MM.1S (cell line): ENCODE measurements at regions not wholly inside any gene's neighbourhood (a gene's known extent, or its start where the extent isn't known, plus 50 kb on each side); places are given as distances from the start of the nearest gene placed in this dataset.

Source experiments
- DNase-seq: peaks from one replicate; pipeline ENCODE4 v3.0.0-alpha.2; 2015
- H2AFZ ChIP-seq: fragments of 300-600 bp; sonication (generic); 2 replicates; pipeline ENCODE4 v1.6.0; 2016; ENCODE audit warnings: antibody characterized with exemption, low read length
- H3F3A ChIP-seq: fragments of 300-600 bp; sonication (generic); 2 replicates; pipeline ENCODE4 v1.6.1; 2016; ENCODE audit warnings: mild to moderate bottlenecking, antibody characterized with exemption, low read length, moderate library complexity, mixed read lengths; ENCODE audit not compliant: insufficient read depth
- H3K27ac ChIP-seq: fragments of 300-600 bp; sonication (generic); 2 replicates; pipeline ENCODE4 v1.5.1; 2016; ENCODE audit warnings: mild to moderate bottlenecking, low read length
- H3K27me3 ChIP-seq: fragments of 300-600 bp; sonication (generic); replicated peaks from 2 replicates; pipeline ENCODE4 v1.6.0; 2016; ENCODE audit warnings: low read length; ENCODE audit not compliant: insufficient read depth
- H3K36me3 ChIP-seq: fragments of 300-600 bp; sonication (generic); replicated peaks from 2 replicates; pipeline ENCODE4 v1.6.1; 2016; ENCODE audit warnings: mild to moderate bottlenecking, low read length, mixed read lengths; ENCODE audit not compliant: insufficient read depth
- H3K4me1 ChIP-seq: fragments of 300-600 bp; sonication (generic); 2 replicates; pipeline ENCODE4 v1.6.1; 2016; ENCODE audit warnings: low read length, mixed read lengths
- H3K4me2 ChIP-seq: fragments of 300-600 bp; sonication (generic); 2 replicates; pipeline ENCODE4 v1.6.0; 2016; ENCODE audit warnings: low read depth, low read length
- H3K4me3 ChIP-seq: fragments of 300-600 bp; sonication (generic); 2 replicates; pipeline ENCODE4 v1.5.1; 2016; ENCODE audit warnings: low read length, mixed read lengths
- H3K79me2 ChIP-seq: fragments of 300-600 bp; sonication (generic); 2 replicates; pipeline ENCODE4 v1.6.1; 2016; ENCODE audit warnings: mixed run types, low read length, mixed read lengths
- H3K9ac ChIP-seq: fragments of 300-600 bp; sonication (generic); 2 replicates; pipeline ENCODE4 v1.6.1; 2016; ENCODE audit warnings: low read length, mixed read lengths
- H3K9me2 ChIP-seq: fragments of 300-600 bp; sonication (generic); replicated peaks from 2 replicates; pipeline ENCODE4 v1.6.1; 2016; ENCODE audit warnings: mild to moderate bottlenecking, low read length, mixed read lengths; ENCODE audit not compliant: insufficient read depth
- H3K9me3 ChIP-seq: fragments of 300-600 bp; sonication (generic); replicated peaks from 2 replicates; pipeline ENCODE4 v1.6.1; 2016; ENCODE audit warnings: mild to moderate bottlenecking, low read length, mixed read lengths; ENCODE audit not compliant: insufficient read depth
- H4K20me1 ChIP-seq: fragments of 300-600 bp; sonication (generic); 2 replicates; pipeline ENCODE4 v1.6.1; 2016; ENCODE audit warnings: mild to moderate bottlenecking, low read length, moderate library complexity, mixed read lengths; ENCODE audit not compliant: insufficient read depth
- EZH2 ChIP-seq: fragments of 300-600 bp; sonication (generic); optimal IDR thresholded peaks from 2 replicates; pipeline ENCODE3; 2017; ENCODE audit warnings: low read depth, mild to moderate bottlenecking, antibody characterized with exemption, low read length, mixed read lengths
- EZH2phosphoT487 ChIP-seq: fragments of 300-600 bp; sonication (generic); IDR thresholded peaks from 2 replicates; pipeline ENCODE4 v1.6.1; 2018; ENCODE audit warnings: antibody characterized with exemption, low read length
- TF ChIP-seq, protein P1 (sequence below): fragments of 300-600 bp; sonication (generic); IDR thresholded peaks from 2 replicates; pipeline ENCODE4 v1.5.1; 2016; ENCODE audit warnings: antibody characterized with exemption, low read length, mixed read lengths

DNA sequence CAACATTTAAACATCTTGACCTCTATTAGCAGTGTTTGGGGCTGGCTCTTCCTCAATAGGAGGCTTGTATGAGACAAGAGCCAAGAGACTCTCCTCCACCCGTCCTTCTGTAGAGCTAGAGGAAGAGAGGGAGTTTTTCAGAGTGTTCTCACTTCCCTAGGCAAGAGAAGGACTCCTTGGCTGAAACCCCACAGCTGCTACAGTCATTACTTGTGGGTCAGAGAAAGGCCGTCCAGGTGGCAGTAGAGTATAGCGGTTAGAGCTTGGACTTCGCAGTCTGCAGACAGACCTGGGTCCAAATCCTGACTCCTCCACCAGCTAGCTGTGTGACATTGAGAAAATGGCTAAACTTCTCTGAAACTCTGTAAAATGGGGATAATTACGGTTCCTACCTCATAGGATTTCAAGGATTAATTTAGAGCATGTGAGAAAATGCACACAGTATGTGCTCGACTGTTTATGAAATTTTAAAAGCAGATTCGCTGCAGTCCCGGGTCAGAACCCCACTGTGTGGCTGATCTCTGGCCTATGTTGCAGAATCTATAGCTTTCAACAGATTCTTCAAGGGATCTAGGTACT lies 80.8 kb upstream of the ARAP3 start:
- Histone ChIP-seq H3K9me2 (no peaks in the 10 kb centered on the region), H4K20me1 (no peaks in the 10 kb centered on the region), H3F3A (no peaks in the 10 kb centered on the region), H3K9ac (no peak overlapping the region), H3K4me1 (no peaks in the 10 kb centered on the region), H3K9me3 (no peaks in the 10 kb centered on the region), H2AFZ (no peak overlapping the region), H3K4me2 (no peak overlapping the region), H3K4me3 (no peak overlapping the region), H3K79me2 (no peaks in the 10 kb centered on the region), H3K27me3 (peaks cover 49% of the 10 kb centered on the region), H3K36me3 (no peaks in the 10 kb centered on the region), H3K27ac (no peak overlapping the region)
- TF ChIP-seq EZH2phosphoT487, result no peak
- TF ChIP-seq, protein P1, sequence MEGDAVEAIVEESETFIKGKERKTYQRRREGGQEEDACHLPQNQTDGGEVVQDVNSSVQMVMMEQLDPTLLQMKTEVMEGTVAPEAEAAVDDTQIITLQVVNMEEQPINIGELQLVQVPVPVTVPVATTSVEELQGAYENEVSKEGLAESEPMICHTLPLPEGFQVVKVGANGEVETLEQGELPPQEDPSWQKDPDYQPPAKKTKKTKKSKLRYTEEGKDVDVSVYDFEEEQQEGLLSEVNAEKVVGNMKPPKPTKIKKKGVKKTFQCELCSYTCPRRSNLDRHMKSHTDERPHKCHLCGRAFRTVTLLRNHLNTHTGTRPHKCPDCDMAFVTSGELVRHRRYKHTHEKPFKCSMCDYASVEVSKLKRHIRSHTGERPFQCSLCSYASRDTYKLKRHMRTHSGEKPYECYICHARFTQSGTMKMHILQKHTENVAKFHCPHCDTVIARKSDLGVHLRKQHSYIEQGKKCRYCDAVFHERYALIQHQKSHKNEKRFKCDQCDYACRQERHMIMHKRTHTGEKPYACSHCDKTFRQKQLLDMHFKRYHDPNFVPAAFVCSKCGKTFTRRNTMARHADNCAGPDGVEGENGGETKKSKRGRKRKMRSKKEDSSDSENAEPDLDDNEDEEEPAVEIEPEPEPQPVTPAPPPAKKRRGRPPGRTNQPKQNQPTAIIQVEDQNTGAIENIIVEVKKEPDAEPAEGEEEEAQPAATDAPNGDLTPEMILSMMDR, result peak; percentile 20; the same call in 1 of the 2 replicates
- DNase-seq, result peak; percentile 27

DNA sequence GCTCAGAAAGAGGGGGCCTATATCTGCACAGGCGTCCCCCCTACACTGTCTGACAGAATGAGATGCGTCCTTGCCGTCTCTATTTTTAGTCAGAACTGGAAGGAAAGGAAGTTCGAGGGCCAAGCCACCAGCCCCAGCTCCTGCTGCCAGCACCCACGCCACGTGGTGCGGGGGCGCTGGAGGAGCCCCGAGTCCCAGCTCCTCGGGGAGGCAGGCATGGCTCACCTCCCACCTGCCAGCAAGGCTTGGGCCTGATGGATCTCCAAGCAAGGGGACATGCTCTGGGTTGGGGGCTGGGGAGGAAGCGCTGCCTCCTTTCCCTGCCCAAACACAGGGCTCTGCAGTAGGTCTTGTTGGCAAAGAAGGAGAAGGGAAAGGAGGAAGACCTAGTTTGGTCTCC lies 80.3 kb upstream of the ARAP3 start:
- Histone ChIP-seq H3K27me3 (peaks cover 55% of the 10 kb centered on the region), H3K36me3 (no peaks in the 10 kb centered on the region), H2AFZ (no peak overlapping the region), H3K9me2 (no peaks in the 10 kb centered on the region), H3F3A (no peaks in the 10 kb centered on the region), H3K4me2 (no peak overlapping the region), H3K27ac (no peak overlapping the region), H3K9me3 (no peaks in the 10 kb centered on the region), H3K4me3 (no peak overlapping the region), H3K79me2 (no peaks in the 10 kb centered on the region), H3K9ac (no peak overlapping the region), H4K20me1 (no peaks in the 10 kb centered on the region), H3K4me1 (no peaks in the 10 kb centered on the region)
- no peak for TF ChIP-seq EZH2phosphoT487
- no peak for TF ChIP-seq EZH2
- TF ChIP-seq, protein P1, result no peak
- DNase-seq, result no peak

DNA sequence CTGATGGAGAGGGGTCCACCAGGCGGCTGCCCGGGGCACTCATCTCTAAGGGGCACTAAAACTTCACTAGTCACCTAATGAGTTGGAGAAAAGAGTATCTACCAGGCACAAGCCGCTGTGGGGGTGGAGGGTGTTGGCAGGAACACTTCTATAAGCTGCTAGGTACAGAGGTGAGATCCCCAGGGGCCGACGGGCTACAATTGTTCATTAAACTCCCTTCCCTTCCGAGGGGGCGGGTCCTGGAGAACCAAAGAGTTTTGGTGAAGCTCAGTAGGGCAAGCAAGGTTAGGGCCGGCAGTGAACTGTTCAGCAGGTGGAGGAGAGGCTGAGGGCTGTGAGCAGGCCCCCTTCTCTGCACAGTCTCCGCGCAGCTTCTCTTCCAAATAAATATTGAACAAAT lies 78.7 kb upstream of the ARAP3 start:
- Histone ChIP-seq H3K4me3 (no peak overlapping the region), H3K9ac (no peak overlapping the region), H3K9me2 (no peaks in the 10 kb centered on the region), H3K4me1 (no peaks in the 10 kb centered on the region), H3F3A (no peaks in the 10 kb centered on the region), H3K79me2 (no peaks in the 10 kb centered on the region), H3K36me3 (no peaks in the 10 kb centered on the region), H3K27me3 (peaks cover 58% of the 10 kb centered on the region), H4K20me1 (no peaks in the 10 kb centered on the region), H3K27ac (no peak overlapping the region), H2AFZ (no peak overlapping the region), H3K4me2 (no peak overlapping the region), H3K9me3 (no peaks in the 10 kb centered on the region)
- no peak for DNase-seq
- TF ChIP-seq, protein P1, result no peak
- no peak for TF ChIP-seq EZH2
